ENCODE measurements at regions not wholly inside any gene's neighbourhood (a gene's known extent, or its start where the extent isn't known, plus 50 kb on each side); places are given as distances from the start of the nearest gene placed in this dataset.
"Not testable (repeated sequence)": the region's sequence is repeated elsewhere in the genome, so short reads cannot be mapped to it uniquely, and the experiment has no call there.

DNA sequence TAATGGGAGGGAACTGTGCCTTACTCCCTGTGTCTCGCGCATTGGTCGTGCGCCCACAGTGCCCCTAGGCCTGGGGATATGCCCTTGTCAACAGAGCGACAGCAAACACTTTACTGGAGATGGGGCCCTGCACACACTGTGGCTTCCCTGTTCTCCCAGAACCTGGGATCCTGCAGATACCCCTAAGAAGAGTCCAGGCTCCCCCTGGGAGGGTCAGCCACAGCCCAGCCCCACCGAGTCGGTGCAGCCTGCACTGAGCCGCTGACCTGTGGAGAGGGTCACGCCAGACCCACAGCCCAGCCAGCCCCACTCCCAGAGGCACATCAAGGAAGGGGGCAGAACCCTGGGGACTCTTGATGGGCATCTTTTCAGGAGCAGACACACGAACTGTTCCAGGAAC lies 480.3 kb downstream of the TMEM121 start:
- TF ChIP-seq, protein P1, sequence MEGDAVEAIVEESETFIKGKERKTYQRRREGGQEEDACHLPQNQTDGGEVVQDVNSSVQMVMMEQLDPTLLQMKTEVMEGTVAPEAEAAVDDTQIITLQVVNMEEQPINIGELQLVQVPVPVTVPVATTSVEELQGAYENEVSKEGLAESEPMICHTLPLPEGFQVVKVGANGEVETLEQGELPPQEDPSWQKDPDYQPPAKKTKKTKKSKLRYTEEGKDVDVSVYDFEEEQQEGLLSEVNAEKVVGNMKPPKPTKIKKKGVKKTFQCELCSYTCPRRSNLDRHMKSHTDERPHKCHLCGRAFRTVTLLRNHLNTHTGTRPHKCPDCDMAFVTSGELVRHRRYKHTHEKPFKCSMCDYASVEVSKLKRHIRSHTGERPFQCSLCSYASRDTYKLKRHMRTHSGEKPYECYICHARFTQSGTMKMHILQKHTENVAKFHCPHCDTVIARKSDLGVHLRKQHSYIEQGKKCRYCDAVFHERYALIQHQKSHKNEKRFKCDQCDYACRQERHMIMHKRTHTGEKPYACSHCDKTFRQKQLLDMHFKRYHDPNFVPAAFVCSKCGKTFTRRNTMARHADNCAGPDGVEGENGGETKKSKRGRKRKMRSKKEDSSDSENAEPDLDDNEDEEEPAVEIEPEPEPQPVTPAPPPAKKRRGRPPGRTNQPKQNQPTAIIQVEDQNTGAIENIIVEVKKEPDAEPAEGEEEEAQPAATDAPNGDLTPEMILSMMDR (conservative IDR thresholded peaks at IDR 0.05; ENCODE audit: low read depth, low read length), result not testable (repeated sequence)
- TF ChIP-seq EZH2 (IDR thresholded peaks at IDR 0.05; ENCODE audit: low read length, unreplicated experiment); EZH2phosphoT487 (IDR thresholded peaks at IDR 0.05; ENCODE audit: borderline replicate concordance, low read length): not testable (repeated sequence)
